Colonic mucosa (tissue), 4 donors: ENCODE measurements at regions not wholly inside any gene's neighbourhood (a gene's known extent, or its start where the extent isn't known, plus 50 kb on each side); places are given as distances from the start of the nearest gene placed in this dataset.
"Not testable (repeated sequence)": the region's sequence is repeated elsewhere in the genome, so short reads cannot be mapped to it uniquely, and the experiment has no call there.

ENCODE experiments used
- DNase-seq: peaks from one replicate; pipeline ENCODE4 v3.0.0-alpha.2; 2020
- H3K27ac ChIP-seq: fragments of 200-600 bp; one replicate; pipeline ENCODE4 v1.8.0; 2021
- H3K27me3 ChIP-seq: fragments of 200-600 bp; one replicate; pipeline ENCODE4 v1.8.0; 2021
- H3K36me3 ChIP-seq: fragments of 200-600 bp; one replicate; pipeline ENCODE4 v1.8.0; 2021
- H3K4me1 ChIP-seq: fragments of 200-600 bp; one replicate; pipeline ENCODE4 v1.8.0; 2021; ENCODE audit warnings: mild to moderate bottlenecking
- H3K4me3 ChIP-seq: fragments of 200-600 bp; one replicate; pipeline ENCODE4 v1.8.0; 2021
- H3K9ac ChIP-seq, 2 donors: one replicate each; pipeline ENCODE4 v1.7.0; 2013; ENCODE audit warnings: control low read depth in 2 of 2, low read depth in 2 of 2, low read length in 2 of 2
- H3K9me3 ChIP-seq: fragments of 200-600 bp; one replicate; pipeline ENCODE4 v1.8.0; 2021
- intact Hi-C: fragments of 100-400 bp; cut with DNase I; formaldehyde crosslinking; loops from one replicate; pipeline ENCODE4 v1.14.1; 2022
- TF ChIP-seq, protein P1 (sequence below): fragments of 200-600 bp; IDR thresholded peaks from one replicate; pipeline ENCODE4 v1.8.0; 2022; ENCODE audit warnings: antibody characterized with exemption, mild to moderate bottlenecking
- donor health status: healthy.
- donor health status: DM: no; HTN: no; CAD: no.
- donor health status: DM: no; HTN: no; CAD: no.

DNA sequence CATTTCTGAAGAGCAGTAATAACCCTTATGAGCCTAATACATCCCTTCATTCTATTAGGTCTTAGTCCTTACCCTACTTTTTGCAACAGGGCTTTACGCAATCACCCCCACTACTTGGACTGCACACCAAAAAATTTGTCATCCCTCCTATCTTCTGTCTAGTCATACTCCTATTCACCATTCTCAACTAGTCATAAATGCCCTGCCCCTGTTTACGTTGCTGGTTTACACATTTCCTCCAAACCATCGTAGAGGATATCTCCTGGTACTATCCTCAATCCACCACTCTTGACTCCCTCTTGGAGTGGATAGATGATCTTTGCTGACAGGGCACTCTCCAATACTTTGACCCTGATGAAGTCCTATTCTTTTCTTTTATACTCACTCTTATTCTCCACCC is 98.2 kb upstream of the CCNG1 start:
- Histone ChIP-seq H3K9ac (no peak overlapping the region), H3K4me3 (no peak overlapping the region), H3K36me3 (no peaks in the 10 kb centered on the region), H3K4me1 (no peaks in the 10 kb centered on the region), H3K27ac (no peak overlapping the region), H3K9me3 (no peaks in the 10 kb centered on the region), H3K27me3 (no peaks in the 10 kb centered on the region)
- intact Hi-C loops: no loop called here
- TF ChIP-seq, protein P1, sequence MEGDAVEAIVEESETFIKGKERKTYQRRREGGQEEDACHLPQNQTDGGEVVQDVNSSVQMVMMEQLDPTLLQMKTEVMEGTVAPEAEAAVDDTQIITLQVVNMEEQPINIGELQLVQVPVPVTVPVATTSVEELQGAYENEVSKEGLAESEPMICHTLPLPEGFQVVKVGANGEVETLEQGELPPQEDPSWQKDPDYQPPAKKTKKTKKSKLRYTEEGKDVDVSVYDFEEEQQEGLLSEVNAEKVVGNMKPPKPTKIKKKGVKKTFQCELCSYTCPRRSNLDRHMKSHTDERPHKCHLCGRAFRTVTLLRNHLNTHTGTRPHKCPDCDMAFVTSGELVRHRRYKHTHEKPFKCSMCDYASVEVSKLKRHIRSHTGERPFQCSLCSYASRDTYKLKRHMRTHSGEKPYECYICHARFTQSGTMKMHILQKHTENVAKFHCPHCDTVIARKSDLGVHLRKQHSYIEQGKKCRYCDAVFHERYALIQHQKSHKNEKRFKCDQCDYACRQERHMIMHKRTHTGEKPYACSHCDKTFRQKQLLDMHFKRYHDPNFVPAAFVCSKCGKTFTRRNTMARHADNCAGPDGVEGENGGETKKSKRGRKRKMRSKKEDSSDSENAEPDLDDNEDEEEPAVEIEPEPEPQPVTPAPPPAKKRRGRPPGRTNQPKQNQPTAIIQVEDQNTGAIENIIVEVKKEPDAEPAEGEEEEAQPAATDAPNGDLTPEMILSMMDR: no peak
- no peak for DNase-seq

- intact Hi-C loops: loop anchor here (10.0 kb wide), 1 partner anchor 1796 kb away; the partner anchor contains the start of gene GABRB2
- H3K4me3 ChIP-seq, H3K4me1 ChIP-seq, H3K27ac ChIP-seq, H3K9ac ChIP-seq, H3K36me3 ChIP-seq, H3K27me3 ChIP-seq, H3K9me3 ChIP-seq: not testable (repeated sequence)
- DNase-seq: peak; percentile 34
Observed at GRCh38 chr5:163340378-163340777, 97.0 kb upstream of the CCNG1 start.

GRCh38 chr5:163342306-163342705 is 95.1 kb upstream of the CCNG1 start:
- intact Hi-C loops: loop anchor here (10.0 kb wide), 1 partner anchor 1798 kb away; the partner anchor contains the start of gene GABRB2
- TF ChIP-seq, protein P1: no peak
- no peak overlapping the region for H3K4me3 ChIP-seq

GRCh38 chr5:163345216-163345615 is 92.2 kb upstream of the CCNG1 start:
- intact Hi-C loops: loop anchor here (10.0 kb wide), 1 partner anchor 1800 kb away; the partner anchor contains the start of gene GABRB2
- no peaks in the 10 kb centered on the region for H3K9me3 ChIP-seq
- TF ChIP-seq, protein P1: no peak

More at GRCh38 chr5:163342306-163342705, 95.1 kb upstream of the CCNG1 start:
- Histone ChIP-seq H3K9me3 (no peaks in the 10 kb centered on the region), H3K4me1 (no peaks in the 10 kb centered on the region), H3K27ac (no peak overlapping the region), H3K36me3 (no peaks in the 10 kb centered on the region), H3K9ac (no peak overlapping the region), H3K27me3 (no peaks in the 10 kb centered on the region)
- DNase-seq: no peak

GRCh38 chr5:163347671-163348070 is 89.7 kb upstream of the CCNG1 start:
- no peak overlapping the region for H3K9ac ChIP-seq
- intact Hi-C loops: loop anchor here (10.0 kb wide), 1 partner anchor 1803 kb away; the partner anchor contains the start of gene GABRB2
- no peaks in the 10 kb centered on the region for H3K36me3 ChIP-seq
- no peak overlapping the region for H3K4me3 ChIP-seq
- no peaks in the 10 kb centered on the region for H3K27me3 ChIP-seq
- TF ChIP-seq, protein P1: peak; percentile 63
- no peaks in the 10 kb centered on the region for H3K9me3 ChIP-seq
- no peak overlapping the region for H3K27ac ChIP-seq
- H3K4me1 ChIP-seq: no peaks in the 10 kb centered on the region
- DNase-seq: peak; percentile 72

More at GRCh38 chr5:163345216-163345615, 92.2 kb upstream of the CCNG1 start:
- Histone ChIP-seq H3K4me3 (no peak overlapping the region), H3K27me3 (no peaks in the 10 kb centered on the region), H3K9ac (no peak overlapping the region), H3K27ac (no peak overlapping the region), H3K36me3 (no peaks in the 10 kb centered on the region), H3K4me1 (no peaks in the 10 kb centered on the region)
- no peak for DNase-seq

GRCh38 chr5:163350083-163350482 is 87.3 kb upstream of the CCNG1 start:
- intact Hi-C loops: no loop called here
- Histone ChIP-seq H3K9ac (no peak overlapping the region), H3K9me3 (no peaks in the 10 kb centered on the region), H3K27ac (no peak overlapping the region), H3K36me3 (no peaks in the 10 kb centered on the region), H3K4me1 (no peaks in the 10 kb centered on the region), H3K27me3 (no peaks in the 10 kb centered on the region), H3K4me3 (no peak overlapping the region)
- TF ChIP-seq, protein P1: no peak
- no peak for DNase-seq
